ENCODE measurements at regions not wholly inside any gene's neighbourhood (a gene's known extent, or its start where the extent isn't known, plus 50 kb on each side); places are given as distances from the start of the nearest gene placed in this dataset.

DNA sequence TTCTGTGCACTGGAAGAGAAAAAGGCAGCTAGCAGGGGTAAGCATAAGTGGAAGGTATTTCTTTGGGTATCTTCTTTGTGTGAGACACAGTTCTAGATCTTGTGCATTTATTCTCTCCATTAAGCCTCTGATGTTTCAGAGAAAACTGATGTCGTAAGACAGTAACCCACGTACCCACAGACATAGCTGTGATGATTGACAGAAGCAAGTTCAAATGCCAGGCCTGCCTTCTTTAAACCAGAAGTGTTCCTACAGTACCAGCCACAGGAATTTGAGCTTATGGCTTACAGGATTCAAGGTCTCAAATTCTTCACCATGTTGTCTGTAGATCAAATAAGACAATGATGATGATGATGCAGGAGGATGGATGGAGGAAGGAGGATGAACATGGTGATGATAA, 161.4 kb upstream of the KCNJ16 start:
- no peak overlapping the region for H3K4me3 ChIP-seq (ENCODE audit: low read depth, low read length)
- TF ChIP-seq, protein P1, sequence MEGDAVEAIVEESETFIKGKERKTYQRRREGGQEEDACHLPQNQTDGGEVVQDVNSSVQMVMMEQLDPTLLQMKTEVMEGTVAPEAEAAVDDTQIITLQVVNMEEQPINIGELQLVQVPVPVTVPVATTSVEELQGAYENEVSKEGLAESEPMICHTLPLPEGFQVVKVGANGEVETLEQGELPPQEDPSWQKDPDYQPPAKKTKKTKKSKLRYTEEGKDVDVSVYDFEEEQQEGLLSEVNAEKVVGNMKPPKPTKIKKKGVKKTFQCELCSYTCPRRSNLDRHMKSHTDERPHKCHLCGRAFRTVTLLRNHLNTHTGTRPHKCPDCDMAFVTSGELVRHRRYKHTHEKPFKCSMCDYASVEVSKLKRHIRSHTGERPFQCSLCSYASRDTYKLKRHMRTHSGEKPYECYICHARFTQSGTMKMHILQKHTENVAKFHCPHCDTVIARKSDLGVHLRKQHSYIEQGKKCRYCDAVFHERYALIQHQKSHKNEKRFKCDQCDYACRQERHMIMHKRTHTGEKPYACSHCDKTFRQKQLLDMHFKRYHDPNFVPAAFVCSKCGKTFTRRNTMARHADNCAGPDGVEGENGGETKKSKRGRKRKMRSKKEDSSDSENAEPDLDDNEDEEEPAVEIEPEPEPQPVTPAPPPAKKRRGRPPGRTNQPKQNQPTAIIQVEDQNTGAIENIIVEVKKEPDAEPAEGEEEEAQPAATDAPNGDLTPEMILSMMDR (IDR thresholded peaks at IDR 0.05; ENCODE audit: low read depth, low read length): no peak

DNA sequence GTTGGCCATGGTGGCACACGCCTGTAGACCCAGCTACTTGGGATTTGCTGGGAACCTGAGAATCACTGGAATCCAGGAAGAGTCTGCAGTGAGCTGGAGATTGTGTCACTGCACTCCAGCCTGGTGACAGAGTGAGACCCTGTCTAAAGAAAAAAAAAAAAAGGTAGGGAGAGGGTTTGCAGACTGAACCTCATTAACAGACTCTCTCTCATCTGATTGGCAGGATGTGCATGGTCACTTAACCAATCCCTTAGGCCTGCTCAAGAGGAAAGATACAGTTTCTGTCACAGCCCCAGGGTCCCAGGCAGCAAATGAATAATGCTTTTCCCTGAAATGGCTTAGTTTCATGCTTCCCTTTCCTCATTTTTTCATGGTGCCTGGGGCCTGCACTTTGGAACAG, 160.5 kb upstream of the KCNJ16 start:
- TF ChIP-seq, protein P1 (IDR thresholded peaks at IDR 0.05; ENCODE audit: low read depth, low read length): no peak
- no peak overlapping the region for H3K4me3 ChIP-seq (ENCODE audit: low read depth, low read length)

DNA sequence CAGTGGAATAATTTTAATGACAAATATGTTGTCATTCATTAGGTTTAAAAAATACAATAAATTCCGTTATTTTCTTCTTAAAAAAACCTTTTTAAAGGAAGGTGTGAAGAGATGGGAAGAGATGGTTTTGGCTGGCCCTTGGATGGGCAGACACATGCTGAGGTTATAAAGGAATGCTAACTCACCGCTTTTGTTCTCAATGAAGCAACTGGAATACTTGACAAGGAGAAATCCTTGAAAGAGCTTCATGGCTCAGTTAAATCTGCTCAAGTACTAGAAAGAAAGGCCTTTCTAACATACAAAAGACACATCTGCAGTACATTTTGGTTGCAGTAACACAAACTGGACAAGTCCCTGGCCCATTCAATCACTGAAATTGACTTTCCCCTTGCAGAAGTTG, 158.3 kb upstream of the KCNJ16 start:
- TF ChIP-seq, protein P1 (IDR thresholded peaks at IDR 0.05; ENCODE audit: low read depth, low read length): no peak
- no peak overlapping the region for H3K4me3 ChIP-seq (ENCODE audit: low read depth, low read length)

DNA sequence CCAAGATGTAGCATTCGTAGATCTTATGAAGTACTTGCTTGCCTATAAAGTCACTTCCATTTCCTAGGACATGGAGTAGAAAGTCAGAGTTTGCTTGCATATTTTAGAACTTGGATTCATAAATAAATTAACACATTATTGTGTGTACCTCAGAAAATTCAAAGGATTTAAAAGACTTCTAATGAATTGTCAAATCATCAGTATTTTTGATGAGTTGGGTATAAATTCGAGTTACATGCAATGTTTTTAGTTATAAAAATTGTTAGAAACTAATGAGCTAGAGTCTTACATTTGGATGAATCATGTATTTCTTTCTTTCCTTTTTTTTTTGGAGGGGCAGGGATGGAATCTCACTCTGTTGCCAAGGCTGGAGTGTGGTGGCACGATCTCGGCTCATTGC, 156.9 kb upstream of the KCNJ16 start:
- TF ChIP-seq, protein P1 (IDR thresholded peaks at IDR 0.05; ENCODE audit: low read depth, low read length): no peak
- H3K4me3 ChIP-seq (ENCODE audit: low read depth, low read length): no peak overlapping the region

DNA sequence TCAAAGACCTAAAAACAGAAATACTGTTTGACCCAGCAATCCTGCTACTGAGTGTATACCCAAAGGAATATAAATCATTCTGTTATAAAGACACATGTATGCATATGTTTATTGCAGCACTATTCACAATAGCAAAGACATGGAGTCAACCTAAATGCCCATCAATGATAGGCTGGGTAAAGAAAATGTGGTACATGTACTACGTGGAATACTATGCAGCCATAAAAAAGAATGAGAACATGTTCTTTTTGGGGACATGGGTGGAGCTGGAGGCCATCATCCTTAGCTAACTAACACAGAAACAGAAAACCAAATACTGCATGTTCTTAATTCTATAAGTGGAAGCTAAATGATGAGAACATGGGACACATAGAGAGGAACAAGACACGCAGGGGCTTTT, 155.2 kb upstream of the KCNJ16 start:
- TF ChIP-seq, protein P1 (IDR thresholded peaks at IDR 0.05; ENCODE audit: low read depth, low read length): no peak
- no peak overlapping the region for H3K4me3 ChIP-seq (ENCODE audit: low read depth, low read length)

DNA sequence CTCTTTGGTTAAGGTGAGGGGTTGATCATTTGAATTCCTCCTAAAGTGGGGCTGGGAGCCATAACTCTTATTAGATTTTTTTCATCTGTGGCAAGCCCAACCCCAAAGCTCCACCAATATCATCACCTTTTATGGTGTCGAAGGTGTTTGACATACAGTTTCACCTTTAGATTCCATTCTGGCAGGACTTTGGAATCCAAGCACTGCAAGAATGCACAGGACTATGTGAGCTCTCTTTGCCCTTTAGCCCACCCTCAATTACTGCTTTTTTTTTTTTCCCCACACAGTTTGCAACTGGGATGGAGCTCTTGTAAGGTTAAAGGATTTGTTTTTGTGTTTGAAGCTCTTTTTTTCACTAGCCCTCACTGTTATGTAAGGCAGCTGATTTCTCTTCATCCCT, 154.0 kb upstream of the KCNJ16 start:
- no peak overlapping the region for H3K4me3 ChIP-seq (ENCODE audit: low read depth, low read length)
- TF ChIP-seq, protein P1 (IDR thresholded peaks at IDR 0.05; ENCODE audit: low read depth, low read length): no peak

DNA sequence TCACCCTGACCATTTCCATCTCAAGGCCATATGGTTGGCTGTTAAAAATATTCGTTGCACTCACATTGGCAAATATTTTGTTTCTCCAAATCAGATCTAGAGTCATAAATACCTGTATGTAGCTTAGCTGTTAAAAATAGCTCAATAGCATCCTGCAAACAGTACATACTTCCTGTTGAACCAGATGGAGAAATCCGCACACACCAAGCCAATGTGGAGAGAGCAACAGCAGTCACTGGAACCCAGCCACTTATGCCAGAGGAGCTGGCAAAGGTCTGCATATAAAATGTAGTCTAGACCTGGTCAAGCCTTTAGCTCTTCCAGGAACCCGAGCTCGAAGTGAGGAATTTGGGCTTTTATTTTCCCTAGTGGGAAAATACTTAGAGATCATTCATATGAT, 146.4 kb upstream of the KCNJ16 start:
- TF ChIP-seq, protein P1 (IDR thresholded peaks at IDR 0.05; ENCODE audit: low read depth, low read length): no peak

More for the DNA sequence above, 146.4 kb upstream of the KCNJ16 start:
- H3K4me3 ChIP-seq (ENCODE audit: low read depth, low read length): no peak overlapping the region
